ENCODE measurements at regions not wholly inside any gene's neighbourhood (a gene's known extent, or its start where the extent isn't known, plus 50 kb on each side); places are given as distances from the start of the nearest gene placed in this dataset.

DNA sequence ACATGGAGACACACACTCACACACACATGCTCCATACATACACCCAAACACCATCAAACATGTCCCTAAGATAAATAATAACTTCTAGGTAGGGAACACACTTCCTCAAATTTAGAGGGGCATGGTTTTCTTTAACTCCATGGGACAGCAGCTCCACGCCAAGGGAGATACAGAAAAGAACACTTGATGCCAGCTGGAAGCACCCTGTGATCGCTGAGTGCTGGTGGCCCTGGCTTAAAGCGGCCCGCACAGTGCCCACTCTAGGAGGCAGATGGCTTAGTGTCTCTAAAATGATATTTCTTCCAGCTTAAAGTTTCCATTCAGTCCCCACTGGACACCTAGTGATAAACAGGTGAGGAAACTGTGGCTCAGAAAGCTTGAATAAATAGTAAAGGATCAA lies 232.9 kb downstream of the UACA start (continued):
- TF ChIP-seq, protein P1, sequence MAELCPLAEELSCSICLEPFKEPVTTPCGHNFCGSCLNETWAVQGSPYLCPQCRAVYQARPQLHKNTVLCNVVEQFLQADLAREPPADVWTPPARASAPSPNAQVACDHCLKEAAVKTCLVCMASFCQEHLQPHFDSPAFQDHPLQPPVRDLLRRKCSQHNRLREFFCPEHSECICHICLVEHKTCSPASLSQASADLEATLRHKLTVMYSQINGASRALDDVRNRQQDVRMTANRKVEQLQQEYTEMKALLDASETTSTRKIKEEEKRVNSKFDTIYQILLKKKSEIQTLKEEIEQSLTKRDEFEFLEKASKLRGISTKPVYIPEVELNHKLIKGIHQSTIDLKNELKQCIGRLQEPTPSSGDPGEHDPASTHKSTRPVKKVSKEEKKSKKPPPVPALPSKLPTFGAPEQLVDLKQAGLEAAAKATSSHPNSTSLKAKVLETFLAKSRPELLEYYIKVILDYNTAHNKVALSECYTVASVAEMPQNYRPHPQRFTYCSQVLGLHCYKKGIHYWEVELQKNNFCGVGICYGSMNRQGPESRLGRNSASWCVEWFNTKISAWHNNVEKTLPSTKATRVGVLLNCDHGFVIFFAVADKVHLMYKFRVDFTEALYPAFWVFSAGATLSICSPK (IDR thresholded peaks at IDR 0.05; ENCODE audit: borderline replicate concordance) = no peak
- TF ChIP-seq, protein P2, sequence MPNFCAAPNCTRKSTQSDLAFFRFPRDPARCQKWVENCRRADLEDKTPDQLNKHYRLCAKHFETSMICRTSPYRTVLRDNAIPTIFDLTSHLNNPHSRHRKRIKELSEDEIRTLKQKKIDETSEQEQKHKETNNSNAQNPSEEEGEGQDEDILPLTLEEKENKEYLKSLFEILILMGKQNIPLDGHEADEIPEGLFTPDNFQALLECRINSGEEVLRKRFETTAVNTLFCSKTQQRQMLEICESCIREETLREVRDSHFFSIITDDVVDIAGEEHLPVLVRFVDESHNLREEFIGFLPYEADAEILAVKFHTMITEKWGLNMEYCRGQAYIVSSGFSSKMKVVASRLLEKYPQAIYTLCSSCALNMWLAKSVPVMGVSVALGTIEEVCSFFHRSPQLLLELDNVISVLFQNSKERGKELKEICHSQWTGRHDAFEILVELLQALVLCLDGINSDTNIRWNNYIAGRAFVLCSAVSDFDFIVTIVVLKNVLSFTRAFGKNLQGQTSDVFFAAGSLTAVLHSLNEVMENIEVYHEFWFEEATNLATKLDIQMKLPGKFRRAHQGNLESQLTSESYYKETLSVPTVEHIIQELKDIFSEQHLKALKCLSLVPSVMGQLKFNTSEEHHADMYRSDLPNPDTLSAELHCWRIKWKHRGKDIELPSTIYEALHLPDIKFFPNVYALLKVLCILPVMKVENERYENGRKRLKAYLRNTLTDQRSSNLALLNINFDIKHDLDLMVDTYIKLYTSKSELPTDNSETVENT (CRISPR knock-in tag; IDR thresholded peaks at IDR 0.05) = no peak

DNA sequence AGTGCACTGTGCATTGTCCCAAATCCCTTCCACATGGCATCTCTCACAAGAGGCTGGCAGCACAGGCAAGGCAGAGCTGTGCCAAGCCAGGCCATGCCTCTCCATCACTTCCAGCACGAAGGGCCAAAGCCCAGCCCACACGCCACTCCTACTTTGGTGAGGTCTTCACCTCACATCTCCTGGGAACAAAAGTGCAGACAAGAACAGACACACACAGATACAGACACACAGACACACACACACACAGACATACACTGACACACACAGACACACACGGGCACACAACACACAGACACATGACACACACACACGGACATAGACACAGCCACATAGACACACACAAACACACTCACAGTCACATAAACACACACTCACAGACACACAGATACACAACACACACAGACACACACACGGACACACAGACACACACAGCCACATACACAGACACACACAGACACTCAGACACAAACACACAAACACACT lies 233.3 kb downstream of the UACA start:
- no peaks in the 10 kb centered on the region for H3K9me3 ChIP-seq (replicated peaks; ENCODE audit: control insufficient read depth, insufficient read depth, low read depth, low read length)
- in situ Hi-C loops (cut with MboI) = no loop called here
- CTCF ChIA-PET (ENCODE audit: low intra/inter-chr PET ratio) = no interaction called here
- 0 out of 2 replicates have a peak, but pooled peaks have one; percentile 30 for TF ChIP-seq ELF4 (CRISPR knock-in tag; IDR thresholded peaks at IDR 0.05)
- TF ChIP-seq ZC3H8 (IDR thresholded peaks at IDR 0.05) = no peak
- TF ChIP-seq RBM17 (IDR thresholded peaks at IDR 0.05; ENCODE audit: borderline replicate concordance, low read depth, low read length) = no peak
- H3K9me1 ChIP-seq (ENCODE audit: control insufficient read depth, insufficient read depth, low read length) = no peaks in the 10 kb centered on the region
- H2AFZ ChIP-seq (ENCODE audit: low read depth, low read length) = no peak overlapping the region
- peak; percentile 32 for FAIRE-seq
- no peak overlapping the region for H3K4me3 ChIP-seq
- H3K27ac ChIP-seq (ENCODE audit: extremely low read depth, low read depth, low read length) = no peak overlapping the region
- no peak overlapping the region for H3K9ac ChIP-seq (ENCODE audit: insufficient read depth in 1 of 2, low read depth in 2 of 2, low read length in 2 of 2)
- no TSS peak for BruUV-seq (replicated peaks)
- no peaks in the 10 kb centered on the region for H3K79me2 ChIP-seq (ENCODE audit: control insufficient read depth, insufficient read depth, low read length)
- DNase-seq (ENCODE audit: extremely low read depth in 1 of 4, low spot score in 3 of 4) = no peak
- H3K4me2 ChIP-seq (ENCODE audit: insufficient read depth, low read length) = no peak overlapping the region
- 3% methylated on average over 5 of the region's 5 CpGs for WGBS (ENCODE audit: insufficient coverage, low coverage, missing lambda C conversion rate)
- H4K20me1 ChIP-seq (replicated peaks; ENCODE audit: control insufficient read depth, insufficient read depth, low read length) = no peaks in the 10 kb centered on the region
- POLR2A ChIA-PET = no interaction called here
- H3K36me3 ChIP-seq (ENCODE audit: control insufficient read depth, insufficient read depth, low read length) = no peaks in the 10 kb centered on the region
- peaks cover 0 to 3% of the 10 kb centered on the region in 2 experiments; a peak in 1 of 5 replicates for H3K4me1 ChIP-seq (replicated peaks in 1 of 2; ENCODE audit: control insufficient read depth in 2 of 2, insufficient read depth in 2 of 2, low read length in 2 of 2)
- intact Hi-C loops (cut with micrococcal nuclease) = no loop called here
- peaks cover 6 to 9% of the 10 kb centered on the region in 2 experiments; a peak in 4 of 5 replicates for H3K27me3 ChIP-seq (ENCODE audit: control insufficient read depth in 2 of 2, insufficient read depth in 2 of 2, low read length in 2 of 2)
- ATAC-seq = no peak
